ENCODE measurements at regions not wholly inside any gene's neighbourhood (a gene's known extent, or its start where the extent isn't known, plus 50 kb on each side); places are given as distances from the start of the nearest gene placed in this dataset.

DNA sequence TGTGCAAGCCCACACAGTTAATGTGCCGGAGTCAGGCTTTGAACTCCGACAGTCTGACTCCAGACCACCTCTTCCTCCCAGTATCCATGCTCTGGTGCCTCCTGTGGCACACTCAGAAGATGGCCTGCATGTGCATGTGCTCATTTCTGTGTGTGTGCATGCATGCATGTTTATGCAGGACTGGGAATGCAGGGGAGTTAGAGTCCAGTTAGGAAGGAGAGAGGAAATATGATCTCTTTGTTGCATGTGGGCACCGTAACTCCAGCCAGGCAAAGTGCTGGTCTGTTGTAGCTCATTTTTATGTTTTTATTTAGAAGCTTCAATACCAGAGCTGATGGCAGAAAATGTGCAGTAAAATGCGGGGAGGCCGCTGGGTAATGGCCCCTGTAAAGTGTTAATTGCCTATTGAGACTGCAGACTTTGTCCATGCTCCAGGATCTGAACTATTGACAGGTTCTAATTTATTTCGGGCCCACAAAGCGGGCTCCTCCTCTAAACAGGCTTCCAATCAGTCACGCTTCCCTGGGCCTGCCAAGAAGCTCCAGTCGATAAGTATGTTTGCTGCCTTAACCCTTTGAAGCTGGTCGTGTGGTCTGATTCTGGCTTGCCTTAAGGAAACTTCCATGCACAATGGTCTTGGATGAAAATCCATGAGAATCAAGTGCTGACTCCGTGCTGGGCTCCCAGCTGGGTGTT lies 248.3 kb downstream of the DHX35 start:
- Mint-ChIP-seq H3K9me3 (ENCODE audit: low read depth) (no peaks in the 10 kb centered on the region), H3K27me3 (ENCODE audit: low read depth) (peaks cover 12% of the 10 kb centered on the region), H3K36me3 (ENCODE audit: low read depth) (no peaks in the 10 kb centered on the region), H3K27ac (ENCODE audit: unreplicated experiment) (no peak overlapping the region), H3K4me3 (ENCODE audit: unreplicated experiment) (no peak overlapping the region), H3K4me1 (ENCODE audit: low read depth) (no peaks in the 10 kb centered on the region)
- DNase-seq (ENCODE audit: low spot score) = no peak
- TF ChIP-seq, protein P1, sequence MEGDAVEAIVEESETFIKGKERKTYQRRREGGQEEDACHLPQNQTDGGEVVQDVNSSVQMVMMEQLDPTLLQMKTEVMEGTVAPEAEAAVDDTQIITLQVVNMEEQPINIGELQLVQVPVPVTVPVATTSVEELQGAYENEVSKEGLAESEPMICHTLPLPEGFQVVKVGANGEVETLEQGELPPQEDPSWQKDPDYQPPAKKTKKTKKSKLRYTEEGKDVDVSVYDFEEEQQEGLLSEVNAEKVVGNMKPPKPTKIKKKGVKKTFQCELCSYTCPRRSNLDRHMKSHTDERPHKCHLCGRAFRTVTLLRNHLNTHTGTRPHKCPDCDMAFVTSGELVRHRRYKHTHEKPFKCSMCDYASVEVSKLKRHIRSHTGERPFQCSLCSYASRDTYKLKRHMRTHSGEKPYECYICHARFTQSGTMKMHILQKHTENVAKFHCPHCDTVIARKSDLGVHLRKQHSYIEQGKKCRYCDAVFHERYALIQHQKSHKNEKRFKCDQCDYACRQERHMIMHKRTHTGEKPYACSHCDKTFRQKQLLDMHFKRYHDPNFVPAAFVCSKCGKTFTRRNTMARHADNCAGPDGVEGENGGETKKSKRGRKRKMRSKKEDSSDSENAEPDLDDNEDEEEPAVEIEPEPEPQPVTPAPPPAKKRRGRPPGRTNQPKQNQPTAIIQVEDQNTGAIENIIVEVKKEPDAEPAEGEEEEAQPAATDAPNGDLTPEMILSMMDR (IDR thresholded peaks at IDR 0.05) = no peak

DNA sequence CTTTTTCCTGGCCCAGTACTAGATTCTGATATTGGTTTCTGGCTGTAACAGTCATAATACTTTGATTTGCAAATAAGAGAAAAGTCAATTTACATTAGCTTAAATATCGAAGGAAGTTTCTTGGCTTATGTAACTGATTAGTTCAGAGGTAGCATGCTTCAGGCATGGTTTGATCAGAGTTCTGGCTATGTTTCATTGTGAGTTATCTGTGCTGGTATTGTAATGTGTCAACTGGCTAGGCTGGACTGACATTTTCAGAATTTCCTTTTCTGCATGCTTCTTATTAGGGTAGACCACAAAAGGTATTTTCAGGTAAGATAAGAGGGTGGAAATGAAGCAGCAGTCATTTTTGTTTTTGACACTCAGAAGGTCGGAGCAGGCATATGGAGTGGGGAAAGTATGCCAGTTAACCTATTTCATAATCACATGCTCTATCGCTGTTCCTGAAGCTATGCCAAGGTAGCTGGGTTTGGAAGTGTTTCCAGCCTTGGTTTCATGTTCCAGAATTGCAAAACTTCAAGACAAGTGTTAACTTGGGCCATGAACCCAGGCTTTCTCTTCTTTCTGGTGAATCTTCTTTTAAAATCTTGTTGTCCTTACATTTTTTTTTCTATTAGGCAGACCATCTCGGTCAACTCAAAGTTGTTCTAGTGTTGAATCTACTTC lies 244.9 kb downstream of the DHX35 start:
- Mint-ChIP-seq H3K27me3 (ENCODE audit: low read depth) (peaks cover 12% of the 10 kb centered on the region), H3K36me3 (ENCODE audit: low read depth) (no peaks in the 10 kb centered on the region), H3K9me3 (ENCODE audit: low read depth) (peaks cover 18% of the 10 kb centered on the region), H3K27ac (ENCODE audit: unreplicated experiment) (no peak overlapping the region), H3K4me1 (ENCODE audit: low read depth) (no peaks in the 10 kb centered on the region), H3K4me3 (ENCODE audit: unreplicated experiment) (no peak overlapping the region)
- TF ChIP-seq, protein P1 (IDR thresholded peaks at IDR 0.05) = no peak
- DNase-seq (ENCODE audit: low spot score) = no peak

DNA sequence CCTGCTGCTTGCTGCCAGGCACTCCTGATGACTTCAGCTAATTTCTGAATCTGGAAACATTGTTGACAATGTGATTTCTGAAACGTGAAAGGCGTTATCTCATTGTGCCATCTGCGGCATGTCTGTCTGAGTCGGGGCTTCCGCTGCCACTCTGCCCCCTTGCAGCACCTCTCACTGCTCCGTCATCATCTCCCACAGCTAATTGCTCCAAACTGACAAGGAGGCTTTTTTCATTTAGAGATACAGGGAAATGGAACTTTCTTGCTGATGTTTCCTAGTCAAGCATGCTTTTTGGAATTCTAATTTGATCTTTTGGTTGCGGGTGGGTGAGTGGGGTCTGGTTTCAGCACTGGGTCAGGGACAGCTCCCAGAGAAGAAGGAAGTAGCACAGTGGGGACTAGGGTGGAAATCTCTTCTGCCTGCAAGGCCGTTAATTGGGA lies 233.5 kb downstream of the DHX35 start:
- no peaks in the 10 kb centered on the region for H3K36me3 Mint-ChIP-seq (ENCODE audit: low read depth)
- TF ChIP-seq, protein P1 (IDR thresholded peaks at IDR 0.05) = no peak
- no peaks in the 10 kb centered on the region for H3K4me1 Mint-ChIP-seq (ENCODE audit: low read depth)
- no peak for DNase-seq (ENCODE audit: low spot score)
- no peak overlapping the region for H3K27ac Mint-ChIP-seq (ENCODE audit: unreplicated experiment)
- H3K27me3 Mint-ChIP-seq (ENCODE audit: low read depth) = peaks cover 1% of the 10 kb centered on the region
- H3K9me3 Mint-ChIP-seq (ENCODE audit: low read depth) = peaks cover 12% of the 10 kb centered on the region
- H3K4me3 Mint-ChIP-seq (ENCODE audit: unreplicated experiment) = no peak overlapping the region

DNA sequence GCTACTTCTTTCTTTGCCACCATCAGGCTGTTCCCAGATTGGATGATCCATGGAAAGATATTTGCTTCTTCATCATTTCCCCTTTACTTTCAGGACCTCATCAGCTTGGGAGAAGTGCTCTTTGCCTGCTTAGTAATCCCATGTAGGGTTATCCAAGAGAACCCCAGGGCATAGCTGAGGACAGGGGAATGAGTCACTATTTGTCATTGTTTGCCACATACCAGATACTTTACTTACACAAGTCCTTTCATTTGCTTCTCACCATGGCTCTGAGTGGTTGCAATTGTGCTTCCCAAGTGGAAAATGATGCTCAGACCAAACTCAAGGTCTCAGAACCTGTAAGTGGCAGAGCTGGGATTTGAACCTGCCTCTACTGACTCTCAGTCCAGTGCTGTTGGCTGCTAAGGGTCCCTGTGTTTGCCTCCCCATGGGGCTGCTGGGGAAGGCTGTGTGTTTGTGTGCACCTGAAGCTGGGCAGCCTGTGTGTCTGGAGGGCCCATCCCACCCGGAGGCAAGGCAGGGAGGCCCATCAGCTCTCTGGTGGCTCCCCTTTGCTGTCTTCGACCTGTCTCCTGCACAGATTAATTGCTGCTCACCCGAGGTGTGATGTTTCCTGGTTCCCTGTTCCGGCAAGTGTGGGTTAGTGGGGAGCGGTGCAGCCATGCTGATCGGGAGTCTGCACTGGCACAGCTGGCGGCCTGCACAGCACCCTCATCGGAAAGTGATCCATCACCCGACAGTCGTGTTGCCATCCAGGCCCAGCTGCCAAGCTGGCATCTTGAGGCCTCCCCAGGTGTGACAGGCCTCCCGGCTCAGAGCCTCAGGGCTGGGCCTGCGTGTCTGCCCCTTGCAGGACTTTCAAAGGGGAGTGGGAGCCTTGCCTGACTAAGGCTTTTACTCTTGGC lies 228.8 kb downstream of the DHX35 start:
- H3K36me3 Mint-ChIP-seq (ENCODE audit: low read depth) = no peaks in the 10 kb centered on the region
- no peaks in the 10 kb centered on the region for H3K4me1 Mint-ChIP-seq (ENCODE audit: low read depth)
- TF ChIP-seq, protein P1 (IDR thresholded peaks at IDR 0.05) = no peak
- no peaks in the 10 kb centered on the region for H3K27me3 Mint-ChIP-seq (ENCODE audit: low read depth)
- no peak overlapping the region for H3K27ac Mint-ChIP-seq (ENCODE audit: unreplicated experiment)
- H3K9me3 Mint-ChIP-seq (ENCODE audit: low read depth) = peaks cover 7% of the 10 kb centered on the region
- H3K4me3 Mint-ChIP-seq (ENCODE audit: unreplicated experiment) = no peak overlapping the region
- DNase-seq (ENCODE audit: low spot score) = no peak

DNA sequence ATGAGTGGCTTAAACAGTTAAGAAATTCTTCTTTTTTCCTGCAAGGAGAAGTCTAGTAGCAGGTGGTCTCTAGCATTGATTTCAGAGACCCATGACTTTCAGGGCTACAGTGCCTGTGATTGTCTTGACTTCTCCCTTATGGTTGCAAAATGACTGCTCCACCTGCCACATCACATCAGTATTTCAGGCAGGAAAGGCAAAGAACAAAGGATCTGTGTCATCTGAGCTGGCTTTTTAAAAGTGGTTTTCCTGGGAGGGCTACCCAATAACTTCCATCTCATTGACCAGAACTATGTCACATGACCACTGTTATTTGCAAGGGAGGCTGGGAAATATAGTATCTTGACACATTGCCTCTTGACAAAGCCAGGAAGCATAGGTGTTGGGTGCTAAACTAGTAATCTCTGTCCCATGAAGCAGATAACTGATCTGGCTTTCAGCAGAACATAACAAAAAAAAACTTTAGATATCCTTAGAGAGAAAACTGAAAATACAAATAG lies 226.2 kb downstream of the DHX35 start:
- H3K36me3 Mint-ChIP-seq (ENCODE audit: low read depth) = no peaks in the 10 kb centered on the region
- no peaks in the 10 kb centered on the region for H3K4me1 Mint-ChIP-seq (ENCODE audit: low read depth)
- TF ChIP-seq, protein P1 (IDR thresholded peaks at IDR 0.05) = no peak
- H3K27ac Mint-ChIP-seq (ENCODE audit: unreplicated experiment) = no peak overlapping the region
- no peaks in the 10 kb centered on the region for H3K27me3 Mint-ChIP-seq (ENCODE audit: low read depth)
- H3K4me3 Mint-ChIP-seq (ENCODE audit: unreplicated experiment) = no peak overlapping the region
- peaks cover 12% of the 10 kb centered on the region for H3K9me3 Mint-ChIP-seq (ENCODE audit: low read depth)
- no peak for DNase-seq (ENCODE audit: low spot score)

Measured in chondrocyte (in vitro differentiated cells).